GM12878 (cell line): ENCODE measurements at regions not wholly inside any gene's neighbourhood (a gene's known extent, or its start where the extent isn't known, plus 50 kb on each side); places are given as distances from the start of the nearest gene placed in this dataset.

Source experiments
- POLR2AphosphoS5 ChIP-seq: IDR thresholded peaks from 2 replicates; pipeline ENCODE4 v1.6.1; 2011; ENCODE audit warnings: mild to moderate bottlenecking, low read length, inconsistent platforms
- TF ChIP-seq, protein P1 (sequence below): IDR thresholded peaks from 2 replicates; pipeline ENCODE4 v1.6.1; 2012; ENCODE audit warnings: low read depth, low read length, improper control_type of control experiment

- no peak for TF ChIP-seq POLR2AphosphoS5
- TF ChIP-seq, protein P1, sequence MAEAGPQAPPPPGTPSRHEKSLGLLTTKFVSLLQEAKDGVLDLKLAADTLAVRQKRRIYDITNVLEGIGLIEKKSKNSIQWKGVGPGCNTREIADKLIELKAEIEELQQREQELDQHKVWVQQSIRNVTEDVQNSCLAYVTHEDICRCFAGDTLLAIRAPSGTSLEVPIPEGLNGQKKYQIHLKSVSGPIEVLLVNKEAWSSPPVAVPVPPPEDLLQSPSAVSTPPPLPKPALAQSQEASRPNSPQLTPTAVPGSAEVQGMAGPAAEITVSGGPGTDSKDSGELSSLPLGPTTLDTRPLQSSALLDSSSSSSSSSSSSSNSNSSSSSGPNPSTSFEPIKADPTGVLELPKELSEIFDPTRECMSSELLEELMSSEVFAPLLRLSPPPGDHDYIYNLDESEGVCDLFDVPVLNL, result no peak
Observed at GRCh38 chr1:185491604-185492003, 174.6 kb upstream of the IVNS1ABP start.
